ENCODE measurements at regions not wholly inside any gene's neighbourhood (a gene's known extent, or its start where the extent isn't known, plus 50 kb on each side); places are given as distances from the start of the nearest gene placed in this dataset.
"Not testable (repeated sequence)": the region's sequence is repeated elsewhere in the genome, so short reads cannot be mapped to it uniquely, and the experiment has no call there.

GRCh38 chr1:166395729-166396128 lies 228.9 kb upstream of the FAM78B start:
- DNase-seq, result no peak

- not testable (repeated sequence) for DNase-seq
These were observed 242.7 kb upstream of the FAM78B start for GRCh38 chr1:166409253-166410082.

GRCh38 chr1:166410083-166410385 lies 243.2 kb upstream of the FAM78B start:
- DNase-seq, result no peak

GRCh38 chr1:166416831-166417230 lies 250.0 kb upstream of the FAM78B start:
- DNase-seq, result not testable (repeated sequence)

- DNase-seq, result no peak
These were observed 251.6 kb upstream of the FAM78B start for GRCh38 chr1:166418344-166418933.

DNA sequence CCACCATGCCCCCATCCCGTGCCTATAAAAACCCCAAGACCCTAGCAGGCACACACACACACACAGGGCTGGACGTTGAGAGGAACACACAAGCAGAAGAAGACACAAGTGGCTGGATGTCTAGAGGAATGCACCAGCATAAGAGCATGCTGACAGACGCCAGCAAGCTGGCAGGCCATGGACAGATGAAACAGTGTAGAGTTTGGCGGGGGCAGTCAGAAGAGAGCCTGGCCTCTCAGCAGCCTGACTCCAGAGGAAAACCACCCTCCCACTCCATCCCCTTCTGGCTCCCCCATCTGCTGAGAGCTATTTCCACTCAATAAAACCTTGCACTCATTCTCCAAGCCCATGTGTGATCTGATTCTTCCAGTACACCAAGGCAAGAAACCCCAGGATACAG lies 255.8 kb upstream of the FAM78B start:
- not testable (repeated sequence) for DNase-seq

- no peak for DNase-seq
These were observed 265.9 kb upstream of the FAM78B start for GRCh38 chr1:166432655-166433054.

- DNase-seq, result peak in 1 of 5 donors; percentile 3
These were observed 266.9 kb upstream of the FAM78B start for GRCh38 chr1:166433404-166434304.

DNA sequence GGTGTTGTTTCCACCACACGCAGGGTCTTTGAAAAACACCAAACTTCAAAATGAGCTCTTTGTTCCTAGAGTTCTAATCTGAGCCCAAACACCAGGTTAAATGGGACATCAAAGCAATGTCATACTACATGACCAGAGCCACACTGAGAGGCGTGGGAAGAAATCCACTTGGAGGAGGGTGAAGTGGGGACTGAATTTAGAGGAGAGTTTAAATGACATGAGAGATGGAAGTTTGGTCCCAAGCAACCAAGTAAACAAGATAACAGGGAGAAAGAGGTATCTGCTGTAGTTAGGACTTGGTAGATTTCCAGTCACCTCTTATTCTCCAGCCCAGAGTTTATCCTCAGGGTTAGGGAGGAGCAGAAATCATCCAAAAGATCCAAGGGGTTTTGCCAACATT lies 290.9 kb upstream of the FAM78B start:
- no peak for DNase-seq

DNA sequence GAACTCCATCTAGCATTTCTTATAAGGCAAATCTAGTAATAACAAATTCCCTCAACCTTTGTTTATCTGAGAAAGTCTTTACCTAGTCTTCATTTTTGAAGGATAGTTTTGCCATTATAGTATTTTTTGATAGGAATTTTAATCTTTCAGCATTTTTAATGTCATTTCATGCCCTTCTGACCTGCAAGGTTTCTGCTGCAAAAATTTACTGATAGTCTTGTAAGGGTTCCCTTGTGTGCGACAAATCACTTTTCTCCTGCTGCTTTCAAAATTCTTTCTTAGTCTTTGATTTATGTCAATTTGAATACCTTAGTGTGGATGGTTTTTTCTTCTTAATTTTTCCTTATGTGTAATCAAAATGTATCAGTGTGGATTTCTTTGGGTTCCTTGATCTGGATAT lies 297.5 kb upstream of the FAM78B start:
- DNase-seq, result no peak

- DNase-seq, result no peak
These were observed 303.2 kb upstream of the FAM78B start for GRCh38 chr1:166470014-166470413.

DNA sequence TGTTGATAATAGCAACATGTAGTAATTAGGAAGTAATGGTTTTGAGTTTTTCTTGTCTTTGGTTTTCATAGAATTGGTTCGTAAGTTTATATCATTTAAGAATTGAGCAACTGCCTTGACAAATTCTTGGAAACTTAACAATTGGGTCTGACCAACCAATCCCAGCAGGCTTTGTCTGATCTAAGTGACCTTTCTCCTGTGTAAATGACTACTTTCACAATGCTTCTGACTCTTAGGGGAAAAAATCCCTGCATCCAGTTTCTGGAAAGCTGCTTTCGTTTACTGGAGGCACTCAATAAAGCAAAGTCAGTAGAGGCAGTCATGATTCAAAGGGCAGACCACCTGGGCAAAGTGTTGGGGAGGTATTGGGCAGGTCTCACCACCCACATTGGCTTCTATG lies 303.6 kb upstream of the FAM78B start:
- no peak for DNase-seq

DNA sequence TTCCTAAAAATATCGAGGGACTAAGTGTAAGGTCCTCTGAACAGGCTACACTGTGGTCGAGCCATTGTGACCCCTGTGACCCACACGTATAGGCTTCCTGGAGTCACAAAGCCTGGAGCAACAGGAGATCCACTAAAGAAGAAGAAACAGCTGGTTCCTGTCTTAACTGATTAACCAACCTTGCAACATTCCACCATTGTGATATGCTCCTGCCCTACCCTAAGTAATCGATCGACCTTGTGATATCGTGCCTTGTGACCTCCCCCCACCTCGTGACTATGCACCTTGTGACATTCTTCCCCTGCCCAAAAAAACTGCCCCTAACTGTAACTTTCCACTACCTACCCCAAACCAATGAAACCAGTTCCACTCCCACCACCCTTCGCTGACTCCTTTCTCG lies 304.6 kb upstream of the FAM78B start:
- no peak for DNase-seq

GRCh38 chr1:166479052-166479631 lies 312.3 kb upstream of the FAM78B start:
- peak in 4 of 5 donors; percentile 15 to 43 (median 30) for DNase-seq

- no peak for DNase-seq
These were observed 317.7 kb upstream of the FAM78B start for GRCh38 chr1:166484471-166484870.

GRCh38 chr1:166484871-166485270 lies 318.1 kb upstream of the FAM78B start:
- no peak for DNase-seq

- DNase-seq, result no peak
These were observed 318.8 kb upstream of the FAM78B start for GRCh38 chr1:166485620-166486019.

GRCh38 chr1:166488327-166488726 lies 321.5 kb upstream of the FAM78B start:
- DNase-seq, result no peak

- DNase-seq, result no peak
These were observed 322.5 kb upstream of the FAM78B start for GRCh38 chr1:166489356-166489669.

DNA sequence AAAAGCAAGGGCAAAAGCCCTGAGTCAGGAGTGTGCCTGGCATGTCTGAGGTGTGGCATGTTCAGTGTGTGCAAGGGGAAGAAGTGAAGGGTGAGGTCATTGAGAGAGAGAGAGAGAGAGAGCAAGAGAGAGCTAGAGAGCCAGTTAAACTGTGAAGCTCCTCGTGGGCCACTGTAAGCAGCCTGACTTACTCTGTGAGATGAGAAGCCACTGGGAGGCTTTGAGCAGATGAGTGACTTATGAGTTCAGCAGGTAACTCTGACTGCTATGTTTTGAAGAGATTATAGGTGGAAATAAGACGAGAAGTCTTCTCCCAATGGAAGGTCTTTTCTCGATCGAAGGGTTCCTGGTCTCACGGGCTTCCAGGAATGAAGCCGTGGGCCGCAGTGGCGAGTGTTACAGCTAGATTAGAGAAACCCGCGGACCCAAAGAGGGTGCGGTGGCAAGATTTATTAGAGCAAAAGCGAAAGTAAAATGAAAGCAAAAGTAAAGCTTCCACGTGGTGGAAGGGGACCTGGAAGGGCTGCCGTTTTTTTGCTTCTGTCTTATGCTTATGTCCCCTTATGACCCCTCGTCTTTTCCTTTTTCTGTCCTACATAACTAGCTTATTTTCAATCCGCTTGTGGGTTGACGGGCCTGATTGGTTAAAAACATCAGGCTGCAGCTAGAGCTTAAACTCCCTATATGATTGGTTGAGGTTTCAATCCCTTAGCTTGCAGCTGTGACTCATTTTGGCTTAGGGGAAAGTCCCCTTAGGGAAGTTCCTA lies 323.1 kb upstream of the FAM78B start:
- peak in 4 of 5 donors; percentile 4 to 78 (median 22) for DNase-seq

- no peak for DNase-seq
These were observed 323.7 kb upstream of the FAM78B start for GRCh38 chr1:166490437-166490991.

DNA sequence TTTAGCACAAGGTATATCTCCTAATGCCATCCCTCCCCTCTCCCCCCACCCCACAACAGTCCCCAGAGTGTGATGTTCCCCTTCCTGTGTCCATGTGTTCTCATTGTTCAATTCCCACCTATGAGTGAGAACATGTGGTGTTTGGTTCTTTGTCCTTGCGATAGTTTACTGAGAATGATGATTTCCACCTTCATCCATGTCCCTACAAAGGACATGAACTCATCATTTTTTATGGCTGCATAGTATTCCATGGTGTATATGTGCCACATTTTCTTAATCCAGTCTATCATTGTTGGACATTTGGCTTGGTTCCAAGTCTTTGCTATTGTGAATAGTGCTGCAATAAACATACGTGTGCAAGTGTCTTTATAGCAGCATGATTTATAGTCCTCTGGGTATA lies 327.0 kb upstream of the FAM78B start:
- DNase-seq, result not testable (repeated sequence)
